ENCODE measurements at regions not wholly inside any gene's neighbourhood (a gene's known extent, or its start where the extent isn't known, plus 50 kb on each side); places are given as distances from the start of the nearest gene placed in this dataset.
"Not testable (repeated sequence)": the region's sequence is repeated elsewhere in the genome, so short reads cannot be mapped to it uniquely, and the experiment has no call there.

- TF ChIP-seq CTCF, POLR2A (IDR thresholded peaks at IDR 0.05): not testable (repeated sequence)
Observed at GRCh38 chr4:97325751-97326150, 817.5 kb downstream of the STPG2 start.
